Iris pigment epithelial cell (primary cell): ENCODE measurements at regions not wholly inside any gene's neighbourhood (a gene's known extent, or its start where the extent isn't known, plus 50 kb on each side); places are given as distances from the start of the nearest gene placed in this dataset.

Experiments used
- DNase-seq: peaks from one replicate; pipeline ENCODE4 v3.0.0-alpha.2; 2011; ENCODE audit warnings: low read depth

GRCh38 chr18:45312555-45313126 is 302.6 kb upstream of the SLC14A2 start:
- DNase-seq: no peak

- DNase-seq: no peak
These were observed 299.1 kb upstream of the SLC14A2 start for GRCh38 chr18:45316127-45316526.

GRCh38 chr18:45317948-45318640 is 297.2 kb upstream of the SLC14A2 start:
- no peak for DNase-seq

- peak; percentile 16 for DNase-seq
These were observed 294.6 kb upstream of the SLC14A2 start for GRCh38 chr18:45320724-45321123.

GRCh38 chr18:45321520-45321919 is 293.8 kb upstream of the SLC14A2 start:
- DNase-seq: no peak

- no peak for DNase-seq
These were observed 292.9 kb upstream of the SLC14A2 start for GRCh38 chr18:45322343-45322742.

GRCh38 chr18:45324101-45324494 is 291.2 kb upstream of the SLC14A2 start:
- DNase-seq: no peak

- peak; percentile 51 for DNase-seq
These were observed 290.7 kb upstream of the SLC14A2 start for GRCh38 chr18:45324495-45325113.

- DNase-seq: no peak
These were observed 289.5 kb upstream of the SLC14A2 start for GRCh38 chr18:45325778-45326177.

GRCh38 chr18:45326505-45326904 is 288.8 kb upstream of the SLC14A2 start:
- no peak for DNase-seq

- DNase-seq: no peak
These were observed 287.0 kb upstream of the SLC14A2 start for GRCh38 chr18:45328296-45328695.

GRCh38 chr18:45328811-45329210 is 286.5 kb upstream of the SLC14A2 start:
- no peak for DNase-seq

- no peak for DNase-seq
These were observed 286.0 kb upstream of the SLC14A2 start for GRCh38 chr18:45329316-45329715.

- DNase-seq: no peak
These were observed 285.1 kb upstream of the SLC14A2 start for GRCh38 chr18:45330170-45330594.

- no peak for DNase-seq
These were observed 282.4 kb upstream of the SLC14A2 start for GRCh38 chr18:45332871-45333270.

- no peak for DNase-seq
These were observed 281.1 kb upstream of the SLC14A2 start for GRCh38 chr18:45334191-45334590.

GRCh38 chr18:45335282-45336043 is 279.8 kb upstream of the SLC14A2 start:
- DNase-seq: no peak

- no peak for DNase-seq
These were observed 278.8 kb upstream of the SLC14A2 start for GRCh38 chr18:45336448-45336847.

- DNase-seq: no peak
These were observed 277.8 kb upstream of the SLC14A2 start for GRCh38 chr18:45337477-45337876.

GRCh38 chr18:45339810-45340550 is 275.3 kb upstream of the SLC14A2 start:
- peak; percentile 3 for DNase-seq

- DNase-seq: no peak
These were observed 274.4 kb upstream of the SLC14A2 start for GRCh38 chr18:45340884-45341283.

- no peak for DNase-seq
These were observed 273.8 kb upstream of the SLC14A2 start for GRCh38 chr18:45341454-45341853.
